ENCODE measurements at regions not wholly inside any gene's neighbourhood (a gene's known extent, or its start where the extent isn't known, plus 50 kb on each side); places are given as distances from the start of the nearest gene placed in this dataset.
"Not testable (repeated sequence)": the region's sequence is repeated elsewhere in the genome, so short reads cannot be mapped to it uniquely, and the experiment has no call there.

- not testable (repeated sequence) for H2AFZ ChIP-seq (ENCODE audit: low read length); H4K20me1 ChIP-seq (ENCODE audit: control insufficient read depth, extremely low read depth, insufficient read depth, low read length); DNase-seq (ENCODE audit: low read depth in 2 of 2); H3K4me3 ChIP-seq (replicated peaks in 1 of 4; ENCODE audit: control extremely low read depth in 1 of 4, insufficient read depth in 1 of 4, low read depth in 3 of 4, low read length in 4 of 4); H3K9ac ChIP-seq (ENCODE audit: insufficient read depth, low read length); H3K27ac ChIP-seq (ENCODE audit: insufficient read depth, low read length); H3K9me3 ChIP-seq (ENCODE audit: control insufficient read depth, insufficient read depth, low read depth, low read length); H3K79me2 ChIP-seq (ENCODE audit: control insufficient read depth, insufficient read depth, low read length); H3K4me2 ChIP-seq (ENCODE audit: extremely low read depth, insufficient read depth, low read length); H3K4me1 ChIP-seq (ENCODE audit: control insufficient read depth, extremely low read depth, insufficient read depth, low read length); H3K36me3 ChIP-seq (ENCODE audit: control insufficient read depth, insufficient read depth, low read length); H3K27me3 ChIP-seq (ENCODE audit: control insufficient read depth, insufficient read depth, low read length)
These were observed 92.1 kb upstream of the ADORA2B start for GRCh38 chr17:15852863-15853262.

GRCh38 chr17:15856191-15856590 is 88.7 kb upstream of the ADORA2B start:
- H3K27ac ChIP-seq (ENCODE audit: insufficient read depth, low read length); H3K79me2 ChIP-seq (ENCODE audit: control insufficient read depth, insufficient read depth, low read length); H3K27me3 ChIP-seq (ENCODE audit: control insufficient read depth, insufficient read depth, low read length); H2AFZ ChIP-seq (ENCODE audit: low read length); H4K20me1 ChIP-seq (ENCODE audit: control insufficient read depth, extremely low read depth, insufficient read depth, low read length); H3K4me2 ChIP-seq (ENCODE audit: extremely low read depth, insufficient read depth, low read length); DNase-seq (ENCODE audit: low read depth in 2 of 2); H3K4me1 ChIP-seq (ENCODE audit: control insufficient read depth, extremely low read depth, insufficient read depth, low read length); H3K4me3 ChIP-seq (replicated peaks in 1 of 4; ENCODE audit: control extremely low read depth in 1 of 4, insufficient read depth in 1 of 4, low read depth in 3 of 4, low read length in 4 of 4); H3K36me3 ChIP-seq (ENCODE audit: control insufficient read depth, insufficient read depth, low read length); H3K9me3 ChIP-seq (ENCODE audit: control insufficient read depth, insufficient read depth, low read depth, low read length); H3K9ac ChIP-seq (ENCODE audit: insufficient read depth, low read length): not testable (repeated sequence)

- H3K9me3 ChIP-seq (ENCODE audit: control insufficient read depth, insufficient read depth, low read depth, low read length); H3K4me3 ChIP-seq (replicated peaks in 1 of 4; ENCODE audit: control extremely low read depth in 1 of 4, insufficient read depth in 1 of 4, low read depth in 3 of 4, low read length in 4 of 4); H3K36me3 ChIP-seq (ENCODE audit: control insufficient read depth, insufficient read depth, low read length); H3K9ac ChIP-seq (ENCODE audit: insufficient read depth, low read length); H3K4me1 ChIP-seq (ENCODE audit: control insufficient read depth, extremely low read depth, insufficient read depth, low read length); DNase-seq (ENCODE audit: low read depth in 2 of 2); H3K27me3 ChIP-seq (ENCODE audit: control insufficient read depth, insufficient read depth, low read length); H2AFZ ChIP-seq (ENCODE audit: low read length); H3K27ac ChIP-seq (ENCODE audit: insufficient read depth, low read length); H3K79me2 ChIP-seq (ENCODE audit: control insufficient read depth, insufficient read depth, low read length); H4K20me1 ChIP-seq (ENCODE audit: control insufficient read depth, extremely low read depth, insufficient read depth, low read length); H3K4me2 ChIP-seq (ENCODE audit: extremely low read depth, insufficient read depth, low read length): not testable (repeated sequence)
These were observed 88.2 kb upstream of the ADORA2B start for GRCh38 chr17:15856745-15857144.

- H3K36me3 ChIP-seq (ENCODE audit: control insufficient read depth, insufficient read depth, low read length); H2AFZ ChIP-seq (ENCODE audit: low read length); H3K27me3 ChIP-seq (ENCODE audit: control insufficient read depth, insufficient read depth, low read length); H3K9me3 ChIP-seq (ENCODE audit: control insufficient read depth, insufficient read depth, low read depth, low read length); H3K4me1 ChIP-seq (ENCODE audit: control insufficient read depth, extremely low read depth, insufficient read depth, low read length); DNase-seq (ENCODE audit: low read depth in 2 of 2); H3K9ac ChIP-seq (ENCODE audit: insufficient read depth, low read length); H3K4me2 ChIP-seq (ENCODE audit: extremely low read depth, insufficient read depth, low read length); H4K20me1 ChIP-seq (ENCODE audit: control insufficient read depth, extremely low read depth, insufficient read depth, low read length); H3K4me3 ChIP-seq (replicated peaks in 1 of 4; ENCODE audit: control extremely low read depth in 1 of 4, insufficient read depth in 1 of 4, low read depth in 3 of 4, low read length in 4 of 4); H3K27ac ChIP-seq (ENCODE audit: insufficient read depth, low read length); H3K79me2 ChIP-seq (ENCODE audit: control insufficient read depth, insufficient read depth, low read length): not testable (repeated sequence)
These were observed 86.8 kb upstream of the ADORA2B start for GRCh38 chr17:15858082-15858481.

GRCh38 chr17:15860774-15861173 is 84.2 kb upstream of the ADORA2B start:
- not testable (repeated sequence) for H3K4me2 ChIP-seq (ENCODE audit: extremely low read depth, insufficient read depth, low read length); H3K27me3 ChIP-seq (ENCODE audit: control insufficient read depth, insufficient read depth, low read length); H3K9me3 ChIP-seq (ENCODE audit: control insufficient read depth, insufficient read depth, low read depth, low read length); H3K79me2 ChIP-seq (ENCODE audit: control insufficient read depth, insufficient read depth, low read length); H3K4me3 ChIP-seq (replicated peaks in 1 of 4; ENCODE audit: control extremely low read depth in 1 of 4, insufficient read depth in 1 of 4, low read depth in 3 of 4, low read length in 4 of 4); H3K27ac ChIP-seq (ENCODE audit: insufficient read depth, low read length); H3K36me3 ChIP-seq (ENCODE audit: control insufficient read depth, insufficient read depth, low read length); DNase-seq (ENCODE audit: low read depth in 2 of 2); H3K4me1 ChIP-seq (ENCODE audit: control insufficient read depth, extremely low read depth, insufficient read depth, low read length); H4K20me1 ChIP-seq (ENCODE audit: control insufficient read depth, extremely low read depth, insufficient read depth, low read length); H3K9ac ChIP-seq (ENCODE audit: insufficient read depth, low read length); H2AFZ ChIP-seq (ENCODE audit: low read length)

GRCh38 chr17:15864061-15864460 is 80.9 kb upstream of the ADORA2B start:
- not testable (repeated sequence) for H3K4me1 ChIP-seq (ENCODE audit: control insufficient read depth, extremely low read depth, insufficient read depth, low read length); DNase-seq (ENCODE audit: low read depth in 2 of 2); H2AFZ ChIP-seq (ENCODE audit: low read length)

GRCh38 chr17:15864472-15864871 is 80.5 kb upstream of the ADORA2B start:
- not testable (repeated sequence) for H4K20me1 ChIP-seq (ENCODE audit: control insufficient read depth, extremely low read depth, insufficient read depth, low read length); H3K9me3 ChIP-seq (ENCODE audit: control insufficient read depth, insufficient read depth, low read depth, low read length); H3K4me3 ChIP-seq (replicated peaks in 1 of 4; ENCODE audit: control extremely low read depth in 1 of 4, insufficient read depth in 1 of 4, low read depth in 3 of 4, low read length in 4 of 4); H2AFZ ChIP-seq (ENCODE audit: low read length); H3K79me2 ChIP-seq (ENCODE audit: control insufficient read depth, insufficient read depth, low read length); H3K27ac ChIP-seq (ENCODE audit: insufficient read depth, low read length); H3K4me1 ChIP-seq (ENCODE audit: control insufficient read depth, extremely low read depth, insufficient read depth, low read length); H3K27me3 ChIP-seq (ENCODE audit: control insufficient read depth, insufficient read depth, low read length); H3K36me3 ChIP-seq (ENCODE audit: control insufficient read depth, insufficient read depth, low read length); H3K4me2 ChIP-seq (ENCODE audit: extremely low read depth, insufficient read depth, low read length); H3K9ac ChIP-seq (ENCODE audit: insufficient read depth, low read length)
- DNase-seq (ENCODE audit: low read depth in 2 of 2), result peak in 1 of 2 donors; percentile 73

More at GRCh38 chr17:15864061-15864460, 80.9 kb upstream of the ADORA2B start:
- not testable (repeated sequence) for H4K20me1 ChIP-seq (ENCODE audit: control insufficient read depth, extremely low read depth, insufficient read depth, low read length); H3K9ac ChIP-seq (ENCODE audit: insufficient read depth, low read length); H3K4me3 ChIP-seq (replicated peaks in 1 of 4; ENCODE audit: control extremely low read depth in 1 of 4, insufficient read depth in 1 of 4, low read depth in 3 of 4, low read length in 4 of 4); H3K4me2 ChIP-seq (ENCODE audit: extremely low read depth, insufficient read depth, low read length); H3K79me2 ChIP-seq (ENCODE audit: control insufficient read depth, insufficient read depth, low read length); H3K27ac ChIP-seq (ENCODE audit: insufficient read depth, low read length); H3K9me3 ChIP-seq (ENCODE audit: control insufficient read depth, insufficient read depth, low read depth, low read length); H3K36me3 ChIP-seq (ENCODE audit: control insufficient read depth, insufficient read depth, low read length); H3K27me3 ChIP-seq (ENCODE audit: control insufficient read depth, insufficient read depth, low read length)

All from fibroblast of lung (primary cell).